ENCODE measurements at regions not wholly inside any gene's neighbourhood (a gene's known extent, or its start where the extent isn't known, plus 50 kb on each side); places are given as distances from the start of the nearest gene placed in this dataset.
"Not testable (repeated sequence)": the region's sequence is repeated elsewhere in the genome, so short reads cannot be mapped to it uniquely, and the experiment has no call there.

DNA sequence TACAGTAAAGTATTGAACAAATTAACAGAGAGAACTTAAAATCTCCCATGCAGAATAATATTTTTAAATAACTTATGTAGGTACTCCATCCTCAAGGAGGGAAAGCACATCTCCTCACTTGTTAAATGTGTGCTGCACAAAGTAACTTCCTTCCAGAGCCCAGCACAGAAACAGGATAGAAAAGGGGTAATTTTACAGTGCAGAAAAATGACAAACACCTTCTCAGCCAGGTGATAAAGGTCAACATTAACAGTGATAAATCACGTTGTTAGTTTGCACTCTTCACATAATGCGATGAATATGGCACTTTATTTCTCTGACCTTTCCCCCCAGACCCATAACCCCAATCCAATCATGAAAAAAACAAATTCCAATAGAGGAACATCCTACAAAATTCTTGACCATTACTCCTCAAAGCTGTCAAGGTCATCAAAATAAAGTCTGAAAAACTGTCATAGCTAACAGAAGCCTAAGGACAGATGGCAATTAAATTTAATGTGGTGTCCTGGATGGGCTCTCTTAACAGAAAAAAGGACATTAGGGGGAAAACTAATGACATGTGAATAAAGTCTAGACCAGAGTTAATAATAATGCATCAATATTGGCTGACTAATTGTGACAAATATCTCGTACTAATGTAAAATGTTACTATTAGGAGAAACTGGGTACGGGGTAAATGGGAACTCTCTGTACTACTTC lies 547.4 kb upstream of the AGA start:
- Histone ChIP-seq H3K36me3 (no peaks in the 10 kb centered on the region), H3K27me3 (no peaks in the 10 kb centered on the region; the same call in 1 of the 2 replicates), H3K4me3 (no peak overlapping the region), H3K9me3 (no peaks in the 10 kb centered on the region)
- DNase-seq = no peak

GRCh38 chr4:178003098-178003657 lies 560.9 kb upstream of the AGA start:
- no peak for DNase-seq
- no peaks in the 10 kb centered on the region for H3K27me3 ChIP-seq
- no peaks in the 10 kb centered on the region for H3K36me3 ChIP-seq
- peaks cover 4% of the 10 kb centered on the region; the same call in 1 of the 2 replicates for H3K9me3 ChIP-seq
- H3K4me3 ChIP-seq = no peak overlapping the region

GRCh38 chr4:178010596-178010995 lies 568.4 kb upstream of the AGA start:
- no peak for DNase-seq
- no peaks in the 10 kb centered on the region for H3K27me3 ChIP-seq
- no peak overlapping the region for H3K4me3 ChIP-seq
- peaks cover 4% of the 10 kb centered on the region; the same call in 1 of the 2 replicates for H3K9me3 ChIP-seq
- no peaks in the 10 kb centered on the region for H3K36me3 ChIP-seq

DNA sequence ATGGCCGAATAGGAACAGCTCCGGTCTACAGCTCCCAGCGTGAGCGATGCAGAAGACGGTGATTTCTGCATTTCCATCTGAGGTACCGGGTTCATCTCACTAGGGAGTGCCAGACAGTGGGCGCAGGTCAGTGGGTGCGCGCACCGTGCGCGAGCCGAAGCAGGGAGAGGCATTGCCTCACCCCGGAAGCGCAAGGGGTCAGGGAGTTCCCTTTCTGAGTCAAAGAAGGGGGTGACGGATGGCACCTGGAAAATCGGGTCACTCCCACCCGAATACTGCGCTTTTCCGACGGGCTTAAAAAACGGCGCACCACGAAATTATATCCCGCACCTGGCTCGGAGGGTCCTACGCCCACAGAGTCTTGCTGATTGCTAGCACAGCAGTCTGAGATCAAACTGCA lies 572.8 kb upstream of the AGA start:
- not testable (repeated sequence) for H3K9me3 ChIP-seq, H3K27me3 ChIP-seq, H3K36me3 ChIP-seq, DNase-seq, H3K4me3 ChIP-seq

GRCh38 chr4:178026999-178027398 lies 584.8 kb upstream of the AGA start:
- Histone ChIP-seq H3K9me3 (no peaks in the 10 kb centered on the region), H3K36me3 (no peaks in the 10 kb centered on the region), H3K27me3 (0 out of 2 replicates have a peak, but pooled peaks cover 2% of the 10 kb centered on the region), H3K4me3 (no peak overlapping the region)
- no peak for DNase-seq

- no peak for DNase-seq
- Histone ChIP-seq H3K27me3 (0 out of 2 replicates have a peak, but pooled peaks cover 2% of the 10 kb centered on the region), H3K4me3 (no peak overlapping the region), H3K36me3 (no peaks in the 10 kb centered on the region), H3K9me3 (no peaks in the 10 kb centered on the region)
Observed at GRCh38 chr4:178027796-178028195, 585.6 kb upstream of the AGA start.

DNA sequence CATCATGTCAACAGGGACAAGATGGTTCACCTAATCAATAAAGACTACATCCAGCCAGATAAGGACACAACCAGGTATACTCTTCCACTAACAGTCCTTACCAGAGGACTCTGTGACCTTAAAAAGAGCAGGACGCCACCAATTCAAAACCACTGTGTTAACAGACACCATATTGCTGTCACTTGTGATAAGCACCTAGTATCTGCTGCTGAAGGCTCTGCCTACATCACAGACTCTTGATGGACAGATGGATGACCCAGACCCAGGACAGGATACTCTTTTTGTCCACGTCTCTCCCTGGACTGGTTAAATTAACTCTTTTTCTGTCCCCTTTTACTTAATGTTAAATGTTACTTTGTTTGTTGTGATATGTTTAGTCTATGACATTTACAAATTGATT lies 586.2 kb upstream of the AGA start:
- Histone ChIP-seq H3K36me3 (no peaks in the 10 kb centered on the region), H3K9me3 (no peaks in the 10 kb centered on the region), H3K27me3 (0 out of 2 replicates have a peak, but pooled peaks cover 2% of the 10 kb centered on the region), H3K4me3 (no peak overlapping the region)
- no peak for DNase-seq

DNA sequence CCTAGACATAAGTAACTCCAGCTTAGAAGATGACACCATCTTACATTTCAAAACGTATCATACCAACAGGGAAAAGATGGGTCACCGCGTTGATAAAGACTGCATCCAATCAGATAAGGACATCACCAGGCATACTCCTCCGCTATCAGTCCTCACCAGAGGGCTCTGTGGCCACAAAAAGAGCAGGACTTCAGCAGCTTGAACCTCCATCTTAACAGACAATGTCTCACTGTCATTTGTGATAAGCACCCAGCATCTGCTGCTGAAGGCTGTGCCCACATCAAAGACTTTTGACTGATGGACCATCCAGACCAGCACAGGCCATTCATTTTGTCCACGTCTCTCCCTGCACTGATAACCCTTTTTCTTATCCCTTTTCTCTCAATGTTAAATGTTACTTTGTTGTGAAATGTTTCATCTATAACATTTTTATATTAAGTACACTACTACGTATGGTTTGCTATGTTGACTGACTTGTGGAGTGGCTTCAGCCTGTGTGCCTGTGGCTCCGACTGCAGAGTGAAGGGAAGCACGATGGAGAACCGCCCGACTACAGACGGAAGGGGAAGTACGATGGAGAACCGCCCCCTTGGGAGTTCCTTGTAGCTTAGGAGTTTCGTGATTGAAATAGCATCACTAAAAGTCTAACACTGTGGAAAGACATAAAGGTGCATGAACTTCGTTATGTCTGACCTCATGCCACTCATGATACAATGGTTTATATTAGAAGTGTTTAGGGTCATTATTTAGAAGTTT lies 595.4 kb upstream of the AGA start:
- no peaks in the 10 kb centered on the region for H3K27me3 ChIP-seq
- H3K4me3 ChIP-seq = no peak overlapping the region
- no peaks in the 10 kb centered on the region for H3K36me3 ChIP-seq
- DNase-seq = no peak
- H3K9me3 ChIP-seq = no peaks in the 10 kb centered on the region

GRCh38 chr4:178056996-178057395 lies 614.8 kb upstream of the AGA start:
- H3K4me3 ChIP-seq = no peak overlapping the region
- DNase-seq = no peak

DNA sequence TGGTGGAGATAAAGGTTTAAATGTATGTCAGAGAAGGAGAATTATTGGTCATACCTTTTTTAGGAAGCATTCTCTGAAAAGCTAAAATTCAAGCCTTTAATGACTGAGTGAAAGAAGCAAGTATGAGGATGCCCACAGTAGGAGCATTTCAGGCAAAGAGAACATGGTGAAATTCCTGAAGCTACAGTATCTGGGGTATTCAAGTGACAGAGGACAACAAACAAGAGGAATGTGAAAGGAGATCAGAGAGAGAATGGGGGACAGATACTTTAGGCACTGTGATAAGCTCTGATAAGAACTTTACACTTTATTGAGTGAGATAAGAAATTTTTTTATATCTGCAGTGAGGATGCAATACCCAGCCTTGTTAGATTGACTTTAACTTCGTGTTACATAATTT lies 621.3 kb upstream of the AGA start:
- no peak for DNase-seq
- no peaks in the 10 kb centered on the region for H3K36me3 ChIP-seq
- no peaks in the 10 kb centered on the region for H3K9me3 ChIP-seq
- no peak overlapping the region for H3K4me3 ChIP-seq
- H3K27me3 ChIP-seq = 0 out of 2 replicates have a peak, but pooled peaks cover 4% of the 10 kb centered on the region

More at GRCh38 chr4:178056996-178057395, 614.8 kb upstream of the AGA start:
- Histone ChIP-seq H3K9me3 (no peaks in the 10 kb centered on the region), H3K36me3 (no peaks in the 10 kb centered on the region), H3K27me3 (0 out of 2 replicates have a peak, but pooled peaks cover under 1% of the 10 kb centered on the region)

DNA sequence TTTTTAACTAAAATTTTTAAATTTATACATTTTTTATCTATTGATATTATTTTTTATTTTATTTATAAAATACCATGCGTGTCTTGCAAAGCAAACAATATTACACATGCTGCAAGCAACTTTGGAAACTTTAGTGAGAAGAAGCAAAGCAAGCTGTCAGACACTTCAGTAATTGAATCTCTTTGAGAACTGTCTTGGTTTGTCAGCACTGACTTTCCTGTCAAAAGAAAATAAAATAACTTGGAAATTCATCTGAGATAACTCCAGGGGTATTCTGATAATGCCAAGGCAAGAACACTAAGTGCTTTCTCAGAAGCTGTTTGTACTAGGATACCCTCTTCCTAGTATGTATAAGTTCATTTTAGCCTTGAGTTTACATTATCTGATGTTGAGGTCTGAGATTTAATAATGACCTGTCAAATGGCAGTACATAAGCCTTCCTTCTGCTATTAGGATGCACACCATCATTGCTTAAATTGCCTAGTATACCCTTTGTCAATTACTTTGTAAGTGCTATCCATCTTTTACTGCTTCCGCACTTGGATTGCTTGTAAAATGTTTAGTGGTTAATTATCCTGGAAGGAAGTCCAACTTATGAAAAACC lies 624.2 kb upstream of the AGA start:
- no peak for DNase-seq
- no peaks in the 10 kb centered on the region for H3K36me3 ChIP-seq
- H3K27me3 ChIP-seq = 0 out of 2 replicates have a peak, but pooled peaks cover 4% of the 10 kb centered on the region
- H3K9me3 ChIP-seq = no peaks in the 10 kb centered on the region
- no peak overlapping the region for H3K4me3 ChIP-seq

DNA sequence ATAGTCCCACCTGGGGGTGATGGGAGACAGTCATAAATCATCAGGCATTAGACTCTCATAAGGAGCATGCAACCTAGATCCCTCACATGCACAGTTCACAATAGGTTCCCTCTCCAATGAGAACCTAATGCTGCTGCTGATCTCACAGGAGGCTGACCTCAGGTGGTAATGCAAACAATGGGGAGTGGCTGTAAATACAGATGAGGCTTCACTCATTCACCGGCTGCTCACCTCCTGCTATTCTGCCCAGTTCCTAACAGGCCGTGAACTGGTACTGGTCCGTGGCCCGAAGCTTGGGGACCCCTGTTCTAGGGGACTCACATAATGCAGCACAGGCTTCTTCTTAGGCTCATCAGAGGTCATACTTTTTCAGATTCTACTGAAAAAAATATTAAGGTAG lies 625.9 kb upstream of the AGA start:
- H3K9me3 ChIP-seq = no peaks in the 10 kb centered on the region
- no peaks in the 10 kb centered on the region for H3K27me3 ChIP-seq
- H3K4me3 ChIP-seq = no peak overlapping the region
- no peaks in the 10 kb centered on the region for H3K36me3 ChIP-seq
- no peak for DNase-seq

DNA sequence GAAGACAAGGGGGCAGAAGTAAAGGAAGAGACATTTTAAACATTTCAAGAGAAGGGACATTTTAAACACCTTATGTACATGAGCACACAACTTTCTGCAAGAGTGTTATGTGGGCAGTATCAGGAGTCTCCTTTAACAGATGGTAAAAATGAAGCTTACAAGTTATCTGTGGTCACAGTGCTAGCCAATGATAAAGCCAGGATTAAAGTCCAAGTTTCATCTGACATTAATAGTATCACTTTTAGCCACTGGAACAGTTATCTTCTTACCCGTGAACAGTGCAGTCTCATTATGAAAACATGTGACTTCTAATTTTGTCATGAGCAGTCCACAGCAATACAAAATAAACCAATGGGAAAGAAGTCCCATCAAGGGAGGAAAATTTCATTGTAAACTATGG lies 627.9 kb upstream of the AGA start:
- Histone ChIP-seq H3K36me3 (no peaks in the 10 kb centered on the region), H3K4me3 (no peak overlapping the region), H3K9me3 (no peaks in the 10 kb centered on the region), H3K27me3 (no peaks in the 10 kb centered on the region)
- DNase-seq = no peak

GRCh38 chr4:178080312-178080711 lies 638.1 kb upstream of the AGA start:
- H3K27me3 ChIP-seq = no peaks in the 10 kb centered on the region; the same call in 1 of the 2 replicates
- no peaks in the 10 kb centered on the region for H3K36me3 ChIP-seq
- no peak overlapping the region for H3K4me3 ChIP-seq
- no peaks in the 10 kb centered on the region for H3K9me3 ChIP-seq
- DNase-seq = no peak

- no peak for DNase-seq
- no peaks in the 10 kb centered on the region for H3K9me3 ChIP-seq
- no peaks in the 10 kb centered on the region for H3K36me3 ChIP-seq
- peaks cover 1% of the 10 kb centered on the region; the same call in 1 of the 2 replicates for H3K27me3 ChIP-seq
- no peak overlapping the region for H3K4me3 ChIP-seq
Observed at GRCh38 chr4:178081176-178081575, 638.9 kb upstream of the AGA start.

DNA sequence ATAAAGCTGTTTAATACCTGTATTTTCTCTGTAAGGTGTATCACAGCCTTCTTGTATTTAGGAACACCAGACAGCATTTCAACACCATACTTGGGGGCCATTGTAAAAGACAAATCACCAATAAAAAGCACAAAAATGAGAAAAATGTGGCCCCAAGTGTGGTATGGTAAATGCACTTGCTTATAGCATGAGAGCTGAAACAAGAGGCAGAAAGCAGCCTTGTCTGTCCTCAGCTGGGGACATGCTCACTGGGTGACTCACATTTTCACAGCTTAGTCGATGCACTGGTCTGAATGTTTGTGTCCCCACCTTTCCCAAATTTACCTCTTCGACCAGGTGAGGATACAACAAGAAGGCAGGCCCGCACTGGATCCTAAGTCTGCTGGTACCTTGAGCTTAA lies 639.7 kb upstream of the AGA start:
- H3K9me3 ChIP-seq = no peaks in the 10 kb centered on the region
- H3K4me3 ChIP-seq = no peak overlapping the region
- no peaks in the 10 kb centered on the region for H3K36me3 ChIP-seq
- peaks cover 2% of the 10 kb centered on the region; the same call in 1 of the 2 replicates for H3K27me3 ChIP-seq
- no peak for DNase-seq

- Histone ChIP-seq H3K36me3 (no peaks in the 10 kb centered on the region), H3K27me3 (peaks cover 2% of the 10 kb centered on the region; the same call in 1 of the 2 replicates), H3K9me3 (no peaks in the 10 kb centered on the region), H3K4me3 (no peak overlapping the region)
- no peak for DNase-seq
Observed at GRCh38 chr4:178082906-178083305, 640.7 kb upstream of the AGA start.

All from MG63 (cell line).